T-helper 2 cell treated with Interferon-gamma antibody and Interleukin-4, amounts not matched to agents 100 ng/mL and 5 ng/mL, for 36 hours (primary cell): ENCODE measurements at regions not wholly inside any gene's neighbourhood (a gene's known extent, or its start where the extent isn't known, plus 50 kb on each side); places are given as distances from the start of the nearest gene placed in this dataset.

Experiments used
- intact Hi-C: fragments of 100-400 bp; cut with micrococcal nuclease; formaldehyde crosslinking; loops from one replicate; pipeline ENCODE4 v1.15.1; 2023

DNA sequence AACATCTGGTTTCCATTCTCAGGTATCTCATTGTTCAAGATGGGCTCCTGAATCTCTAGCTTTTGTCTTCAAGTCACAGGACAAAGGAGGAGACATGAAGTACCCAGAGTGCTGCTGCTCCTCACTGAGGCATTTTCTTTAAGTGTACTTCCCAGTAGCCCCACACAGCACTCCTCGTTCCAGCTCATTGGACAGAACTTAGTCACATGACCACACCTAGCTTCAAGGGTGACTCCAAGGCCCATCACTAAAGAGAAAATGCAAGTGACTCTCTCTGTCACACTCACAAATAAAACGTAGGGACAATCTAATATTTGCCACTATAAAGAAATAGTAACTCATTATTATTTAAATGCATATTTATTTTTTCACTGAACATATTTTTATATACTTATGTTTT is 58.3 kb upstream of the NEUROD6 start:
- intact Hi-C loops, result no loop called here

DNA sequence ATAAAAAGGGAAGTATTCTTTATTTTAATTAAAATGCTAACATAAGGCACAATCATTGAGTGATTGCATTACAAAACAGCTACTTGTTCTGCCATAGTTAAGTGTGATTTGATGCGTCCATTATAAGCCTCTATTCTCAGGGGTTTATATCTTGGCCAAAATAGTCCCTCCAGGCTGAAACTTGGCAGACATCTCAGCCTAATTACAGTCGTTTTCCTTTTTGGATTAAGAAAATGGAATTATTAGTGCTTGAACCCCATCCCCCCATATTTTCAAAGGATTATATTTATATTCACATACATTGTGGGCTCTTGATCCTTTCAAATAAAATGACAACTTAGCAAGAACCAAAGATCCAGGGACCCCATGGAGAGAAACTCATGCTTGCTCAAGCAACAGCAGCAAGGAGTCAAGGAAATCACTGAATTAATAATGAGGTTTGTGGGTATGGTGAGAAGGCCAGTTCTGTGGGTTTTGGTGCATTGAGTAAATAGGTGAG is 66.7 kb upstream of the NEUROD6 start:
- intact Hi-C loops, result no loop called here

DNA sequence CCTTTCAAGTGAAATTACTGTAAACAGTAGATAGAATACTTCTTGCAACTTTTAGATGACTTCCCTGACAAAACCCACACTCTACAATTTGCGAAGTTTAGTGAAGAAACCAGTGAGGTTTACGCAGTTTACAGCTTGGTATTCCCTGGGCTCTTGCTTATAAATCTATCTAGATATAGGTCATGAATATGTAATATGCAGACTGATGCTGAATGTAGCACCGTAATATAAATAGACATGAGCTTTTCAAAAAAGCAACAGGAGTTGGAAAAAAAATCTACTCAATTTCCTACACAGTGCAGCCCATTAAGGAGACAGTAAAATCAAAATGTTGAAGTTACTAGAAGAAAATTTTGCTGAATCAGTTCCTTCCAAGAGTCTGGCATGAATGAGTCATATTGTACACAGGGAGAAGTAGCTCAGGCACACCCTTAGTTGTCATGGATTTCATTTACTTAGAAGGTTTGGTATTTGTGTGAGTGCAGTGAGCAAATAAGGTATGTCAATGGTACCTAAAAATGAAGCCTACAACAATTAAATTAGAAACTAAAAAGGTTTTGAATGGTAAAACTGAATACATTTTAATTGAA is 67.7 kb upstream of the NEUROD6 start:
- intact Hi-C loops, result no loop called here

DNA sequence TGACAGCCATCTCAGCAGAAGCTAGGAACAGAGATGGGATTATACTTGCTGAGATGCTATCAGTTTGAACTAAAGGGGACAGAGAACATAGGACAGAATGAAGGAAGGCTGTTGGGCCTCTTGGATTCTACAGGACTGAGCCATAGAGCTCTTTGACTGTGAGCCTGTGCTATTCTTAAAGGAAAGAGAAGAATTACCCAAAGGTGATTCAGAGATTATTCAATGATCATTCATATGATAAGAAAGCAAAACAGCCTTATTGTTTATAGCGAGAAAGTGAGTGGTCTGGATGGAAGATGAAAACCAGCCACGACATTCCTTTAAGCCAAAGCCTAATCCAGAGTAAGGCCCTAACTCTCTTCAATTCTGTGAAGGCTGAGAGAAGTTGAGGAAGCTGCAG is 69.7 kb upstream of the NEUROD6 start:
- intact Hi-C loops, result no loop called here

DNA sequence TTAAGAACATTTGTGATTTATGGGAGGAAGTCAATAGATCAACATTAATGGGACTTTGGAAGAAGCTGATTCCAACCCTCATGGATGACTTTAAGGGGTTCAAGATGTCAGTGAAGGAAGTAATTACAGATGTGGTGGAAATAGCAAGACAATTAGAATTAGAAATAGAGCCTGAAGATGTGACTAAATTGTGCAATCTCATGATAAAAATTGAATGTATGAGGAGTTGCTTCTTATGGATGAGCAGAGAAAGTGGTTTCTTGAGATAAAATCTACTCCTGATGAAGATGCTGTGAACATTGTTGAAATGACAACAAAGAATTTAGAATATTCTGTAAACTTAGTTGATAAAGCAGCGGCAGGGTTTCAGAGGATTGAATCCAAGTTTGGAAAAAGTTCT is 70.9 kb upstream of the NEUROD6 start:
- intact Hi-C loops, result no loop called here

DNA sequence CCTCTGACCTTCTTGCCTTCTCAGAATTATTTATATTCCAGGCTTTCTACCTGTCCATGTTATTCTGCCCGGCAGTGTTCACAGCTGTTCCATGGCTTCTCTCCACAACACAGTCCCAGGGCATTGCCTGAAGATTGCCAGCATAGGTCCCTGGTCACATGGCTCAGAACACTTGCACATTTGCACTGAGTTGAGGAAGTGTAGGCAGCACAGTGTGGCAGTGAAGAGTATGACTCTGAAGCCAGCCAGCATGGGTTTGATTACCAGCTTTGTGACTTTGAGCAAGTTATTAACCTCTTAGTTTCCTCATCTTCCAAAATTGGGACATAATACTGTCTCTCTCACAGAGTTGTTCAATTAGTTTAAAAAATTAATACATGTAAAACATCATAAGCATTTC is 73.2 kb upstream of the NEUROD6 start:
- intact Hi-C loops, result no loop called here

DNA sequence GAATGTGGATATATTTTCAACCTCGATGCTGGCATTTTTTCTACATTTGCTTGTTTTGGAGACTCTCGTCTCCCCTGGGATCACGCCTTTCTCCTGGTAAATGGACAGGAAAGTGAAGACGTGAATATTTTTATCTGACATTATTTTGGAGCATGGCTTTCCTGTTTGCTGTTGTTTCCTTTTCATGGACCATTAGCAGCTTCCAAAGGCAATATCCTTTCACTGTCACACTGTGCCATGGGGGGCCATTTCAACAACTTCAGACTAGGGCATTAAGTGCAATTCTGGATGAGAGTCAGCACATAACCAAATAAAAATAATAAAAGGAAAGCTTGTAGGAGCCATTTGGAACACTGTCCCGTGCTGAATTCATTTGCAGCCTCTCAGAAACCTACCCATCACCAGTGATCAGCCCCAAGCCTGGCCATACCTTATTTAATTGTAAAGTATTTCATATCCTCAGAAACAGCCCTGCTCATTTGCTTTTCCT is 75.9 kb upstream of the NEUROD6 start:
- intact Hi-C loops, result no loop called here

DNA sequence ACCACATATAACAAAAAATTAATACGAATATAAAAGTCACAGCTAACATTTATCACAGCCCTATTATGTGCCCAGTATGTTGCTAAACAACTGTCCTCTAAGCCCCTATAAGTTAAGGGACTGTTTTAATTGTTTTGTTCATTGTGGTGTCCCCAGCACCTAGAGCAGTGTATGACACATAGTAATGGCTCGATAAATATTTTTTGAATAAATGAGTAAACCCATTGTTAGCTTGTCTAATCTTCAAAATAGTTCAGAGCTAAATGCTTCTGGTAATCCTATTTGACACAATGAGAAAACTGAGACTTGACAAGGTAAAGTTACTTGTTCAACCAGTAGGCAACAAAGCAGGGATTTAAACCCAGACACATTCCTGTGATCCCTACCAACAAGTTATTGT is 78.4 kb upstream of the NEUROD6 start:
- intact Hi-C loops, result no loop called here

DNA sequence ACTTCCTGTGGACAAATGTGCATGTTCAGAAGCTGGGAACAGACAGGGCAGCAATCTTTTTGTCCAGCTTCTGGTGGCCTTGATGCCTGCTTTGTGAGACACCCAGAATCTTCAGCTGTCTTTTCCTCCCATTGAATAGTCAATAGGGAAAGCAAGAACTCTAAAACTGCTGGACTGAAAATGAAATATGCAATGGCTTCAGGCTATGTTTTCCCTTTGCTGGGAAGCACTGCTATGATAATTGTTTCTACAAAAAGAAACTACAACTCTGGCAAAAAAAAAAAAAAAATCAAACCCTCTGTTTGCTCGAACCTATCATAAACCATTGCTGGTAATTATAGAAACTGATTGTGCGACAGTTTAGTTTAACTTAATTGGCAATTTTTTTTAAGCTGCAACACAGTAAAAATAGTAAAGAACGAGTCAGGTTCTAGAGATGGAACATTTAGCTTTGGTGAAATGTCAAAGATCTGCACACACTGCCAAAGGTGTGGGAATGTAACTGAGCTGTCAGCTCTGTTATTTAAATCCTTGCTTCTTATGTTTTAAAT is 79.1 kb upstream of the NEUROD6 start:
- intact Hi-C loops, result no loop called here

DNA sequence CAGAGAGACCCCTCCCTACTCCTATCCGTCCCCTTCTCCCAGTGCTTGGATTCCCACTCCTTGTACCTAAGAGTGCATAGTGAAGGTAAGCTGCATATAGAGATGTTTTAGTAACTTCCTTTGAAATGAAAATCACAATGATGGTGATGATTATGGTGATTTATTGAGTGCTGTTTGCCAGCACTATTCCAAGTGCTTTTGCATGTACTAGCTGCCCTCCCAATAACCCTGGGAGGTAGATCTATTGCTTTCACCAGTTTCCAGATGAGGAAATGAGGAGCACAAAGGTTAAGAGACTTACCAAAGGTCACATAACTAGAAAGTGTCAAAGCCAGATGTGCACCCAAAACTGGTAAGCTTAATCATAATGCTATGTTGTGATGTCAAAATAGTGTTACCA is 80.4 kb upstream of the NEUROD6 start:
- intact Hi-C loops, result no loop called here

DNA sequence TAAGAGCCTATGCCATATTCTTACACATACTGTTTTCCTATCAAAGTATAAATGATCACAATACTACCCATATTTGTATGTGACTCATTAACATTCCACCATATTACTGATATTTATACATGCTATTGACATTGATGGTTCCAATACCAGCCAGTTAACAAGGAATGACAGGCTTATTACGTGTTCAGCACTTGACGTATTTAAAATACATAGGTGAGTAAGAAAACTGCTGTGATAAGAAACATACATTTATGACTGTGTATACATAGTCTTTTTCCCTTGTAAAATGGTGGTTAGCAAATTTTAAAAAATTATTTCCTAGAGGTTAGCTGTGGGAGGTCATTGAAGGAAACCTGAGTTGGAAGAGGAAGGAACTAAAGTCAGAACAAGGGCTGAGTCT is 81.1 kb upstream of the NEUROD6 start:
- intact Hi-C loops, result no loop called here

DNA sequence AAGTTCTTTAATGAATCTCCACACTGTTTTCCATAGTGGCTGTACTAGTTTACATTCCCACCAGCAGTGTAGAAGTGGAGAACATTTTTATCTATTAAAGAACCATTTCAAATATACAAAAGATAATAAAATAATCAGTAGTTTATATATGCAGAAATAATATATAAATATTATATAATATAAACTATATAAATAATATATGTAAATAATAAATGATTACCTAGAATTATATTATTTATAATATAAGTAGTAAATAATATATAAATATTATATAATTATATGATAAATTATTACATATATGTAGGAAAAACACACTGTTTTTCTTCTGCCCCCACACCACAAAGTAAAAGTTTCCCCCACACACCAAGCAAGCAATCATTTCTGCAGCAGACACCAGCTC is 83.5 kb upstream of the NEUROD6 start:
- intact Hi-C loops, result no loop called here

DNA sequence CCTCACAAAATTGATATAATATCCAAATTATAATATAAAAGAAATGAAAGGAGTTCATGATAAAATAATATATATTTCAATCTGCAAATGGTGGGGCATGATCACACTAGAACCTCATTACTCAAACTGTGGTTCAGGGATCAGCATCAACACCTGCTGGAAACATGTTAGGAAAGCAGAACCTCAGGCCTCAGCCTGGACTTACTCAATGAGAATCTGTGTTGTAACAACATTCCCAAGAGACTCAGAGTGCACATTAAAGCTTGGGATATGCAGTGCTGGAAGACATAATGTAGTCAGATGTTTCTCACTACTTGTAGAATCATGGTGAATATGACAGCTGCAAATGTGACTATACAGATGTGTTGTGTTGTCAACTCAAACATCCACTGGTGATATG is 81.7 kb upstream of the ITPRID1 start:
- intact Hi-C loops, result no loop called here

DNA sequence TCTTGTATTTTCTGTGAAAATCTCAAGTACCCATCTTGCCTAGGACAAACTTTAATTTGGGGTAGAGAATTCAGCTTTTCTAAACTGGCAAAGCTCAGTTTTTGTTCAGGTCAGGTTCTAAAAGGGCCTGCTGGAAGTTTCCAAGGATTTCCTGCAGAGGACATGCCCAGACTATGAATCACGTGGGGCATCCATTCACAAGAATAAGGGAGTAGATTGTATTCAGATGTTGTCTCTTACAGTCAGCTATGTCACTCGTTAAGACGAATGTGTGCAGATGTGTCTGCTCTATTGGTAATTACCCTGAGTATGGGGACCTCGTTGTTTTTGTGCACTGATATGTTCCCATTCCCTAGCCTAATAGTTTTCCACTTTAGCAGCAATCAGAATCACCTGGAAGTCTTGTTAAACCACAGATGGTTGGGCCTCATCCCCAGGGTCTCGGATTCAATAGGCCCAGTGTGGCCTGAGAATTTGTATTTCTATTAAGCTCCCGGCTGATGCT is 81.0 kb upstream of the ITPRID1 start:
- intact Hi-C loops, result no loop called here

DNA sequence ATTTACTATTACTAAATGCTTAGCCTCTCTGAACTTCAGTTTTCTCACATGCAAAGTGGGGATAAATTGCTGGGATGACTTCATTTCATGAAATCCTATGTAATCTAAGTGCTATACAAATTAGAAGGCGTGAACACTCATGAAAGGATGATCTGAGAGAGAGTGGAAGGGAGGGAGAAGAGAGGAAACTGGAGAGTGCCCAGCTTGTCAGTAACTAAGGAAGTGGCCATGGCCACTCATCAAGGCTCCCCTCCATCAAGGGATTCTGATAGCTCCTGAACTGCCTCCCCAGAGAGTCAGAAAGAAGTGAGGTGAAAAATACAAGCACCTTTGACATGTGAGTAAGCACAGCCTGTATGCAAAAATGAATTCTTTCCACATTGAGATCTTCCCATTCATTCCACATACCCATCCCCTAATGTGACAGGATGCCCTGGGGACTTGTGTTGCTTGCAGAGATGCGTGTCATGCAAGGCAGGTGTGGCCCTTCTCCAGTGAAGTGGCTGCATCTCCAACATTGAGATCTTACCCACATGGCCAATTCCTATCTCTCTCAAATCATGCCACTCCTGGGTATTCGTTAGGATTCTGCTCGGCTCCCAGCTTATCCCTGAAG is 76.5 kb upstream of the ITPRID1 start:
- intact Hi-C loops, result no loop called here

DNA sequence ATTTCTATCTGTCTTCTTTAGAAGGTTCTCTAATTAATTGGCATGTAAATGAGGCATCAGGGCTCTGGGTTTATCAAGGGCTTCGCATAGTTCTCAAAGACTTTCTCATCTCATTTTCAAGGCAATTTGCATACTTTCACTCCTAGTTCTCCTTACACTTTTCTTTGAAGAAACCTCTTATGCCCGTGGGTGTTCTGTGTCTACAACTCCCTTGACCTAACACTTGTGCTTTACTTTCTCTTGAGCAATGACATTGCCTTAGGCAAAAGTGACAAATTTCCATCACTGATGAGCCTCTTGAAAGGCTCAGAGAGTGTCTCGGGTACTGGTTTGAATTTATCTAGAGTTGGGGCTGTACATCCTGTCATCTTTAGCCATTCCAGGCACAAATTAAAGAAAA is 74.7 kb upstream of the ITPRID1 start:
- intact Hi-C loops, result no loop called here

DNA sequence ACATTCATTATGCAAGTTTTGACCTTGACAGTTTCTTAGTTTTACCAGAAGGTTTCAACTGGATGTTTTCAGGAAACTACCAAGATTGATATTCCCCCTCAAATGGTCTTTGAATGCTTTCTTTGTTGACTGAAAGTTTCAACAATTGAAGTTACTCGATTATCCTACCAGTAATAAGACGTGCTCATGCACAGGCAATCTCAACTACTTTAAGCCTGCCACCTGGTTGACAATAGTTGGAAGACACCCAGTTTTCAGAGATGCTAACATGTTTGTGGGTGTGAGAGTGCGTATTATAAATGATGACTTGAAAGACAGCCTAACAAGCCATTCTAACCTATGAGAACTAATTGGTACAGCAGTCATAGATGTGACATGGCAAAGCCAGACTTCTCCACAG is 73.4 kb upstream of the ITPRID1 start:
- intact Hi-C loops, result no loop called here

DNA sequence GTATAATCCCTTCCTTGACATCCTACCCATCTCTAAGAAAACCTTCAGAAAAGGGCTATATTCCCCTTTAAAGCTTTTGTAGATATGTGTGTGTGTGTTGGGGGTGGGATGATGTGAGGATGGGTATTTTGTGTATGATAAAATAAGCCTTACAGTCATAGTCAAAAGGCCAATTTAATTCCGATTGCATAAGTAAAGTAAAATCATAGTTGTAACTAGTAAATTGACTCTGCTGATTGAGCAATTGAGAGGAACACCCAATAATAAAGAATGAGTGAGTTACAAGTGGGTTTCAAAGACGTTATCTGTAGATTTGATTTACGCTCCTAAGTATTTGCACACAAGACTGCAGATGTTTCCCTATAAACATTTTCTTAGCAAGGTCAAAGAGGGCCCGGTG is 71.3 kb upstream of the ITPRID1 start:
- intact Hi-C loops, result loop anchor here (1.0 kb wide), 2 partner anchors 46 to 294 kb away; no protein-coding TSS in a partner anchor

DNA sequence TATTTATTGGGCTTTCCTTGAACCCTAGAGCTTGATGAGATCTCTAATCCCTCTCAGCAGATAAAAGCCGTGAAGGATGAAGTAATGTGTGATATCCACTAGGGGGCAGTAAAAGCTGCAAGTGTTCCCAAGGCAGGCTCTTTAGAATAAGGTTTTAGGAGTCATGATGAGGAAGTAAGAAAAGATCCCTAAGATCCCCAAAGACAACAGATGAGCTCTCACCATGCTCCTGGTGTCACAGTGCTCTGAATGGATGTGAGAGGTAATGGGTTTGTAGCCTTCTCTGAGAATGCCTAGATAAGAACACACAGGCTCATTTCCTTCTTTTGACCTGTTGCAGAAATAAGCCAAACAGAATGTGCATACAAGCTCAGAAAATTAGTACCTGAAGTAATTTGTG is 70.4 kb upstream of the ITPRID1 start:
- intact Hi-C loops, result loop anchor here (1.0 kb wide), 2 partner anchors 45 to 293 kb away; no protein-coding TSS in a partner anchor

DNA sequence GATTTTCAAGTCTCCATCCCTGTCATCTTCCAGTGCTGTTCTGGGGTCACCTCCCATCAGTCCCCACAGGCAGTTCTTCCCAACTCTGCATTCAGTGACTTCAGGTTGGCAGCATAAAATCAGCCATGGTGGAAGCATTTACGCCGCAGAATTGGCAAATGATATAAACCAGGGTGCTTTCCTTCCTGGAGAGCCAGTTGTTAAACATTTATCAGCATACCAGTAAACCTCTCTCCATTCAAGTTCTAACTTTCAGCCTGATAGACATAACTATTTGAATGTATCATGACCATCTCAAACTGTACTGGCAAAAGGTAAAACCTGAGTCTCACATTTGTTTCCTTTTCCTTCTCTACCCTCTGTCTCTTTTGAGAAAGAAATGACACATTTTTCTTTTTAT is 69.7 kb upstream of the ITPRID1 start:
- intact Hi-C loops, result no loop called here

DNA sequence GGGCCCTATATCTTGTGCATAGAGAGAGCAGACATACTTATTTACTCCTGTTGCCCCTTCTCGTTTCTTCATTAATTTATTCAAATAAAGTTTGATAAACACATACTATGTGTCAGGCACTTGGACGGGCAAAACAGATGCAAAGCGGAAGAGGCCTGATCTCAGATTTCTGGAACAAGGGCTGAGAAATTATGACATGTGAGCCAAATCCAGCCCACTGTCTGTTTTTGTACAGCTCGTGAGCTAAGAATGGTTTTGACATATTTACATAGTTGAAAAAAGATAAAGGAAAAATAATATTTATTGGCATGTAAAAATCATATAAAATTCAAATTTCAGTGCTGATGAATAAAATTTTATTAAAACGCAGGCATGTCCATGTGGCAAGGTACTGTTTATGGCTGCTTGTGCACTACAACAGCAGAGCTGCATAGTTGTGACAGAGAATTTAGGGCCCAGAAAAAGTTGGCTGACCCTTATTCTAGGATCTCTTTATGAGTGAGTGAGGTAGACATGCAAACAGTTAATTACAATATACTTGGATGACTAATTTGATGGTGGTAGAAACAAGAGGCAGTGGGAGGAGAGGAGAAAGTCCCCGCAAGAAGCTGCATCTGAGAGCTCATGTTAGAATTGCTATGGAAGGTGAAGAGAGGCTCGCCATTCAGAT is 68.1 kb upstream of the ITPRID1 start:
- intact Hi-C loops, result no loop called here

DNA sequence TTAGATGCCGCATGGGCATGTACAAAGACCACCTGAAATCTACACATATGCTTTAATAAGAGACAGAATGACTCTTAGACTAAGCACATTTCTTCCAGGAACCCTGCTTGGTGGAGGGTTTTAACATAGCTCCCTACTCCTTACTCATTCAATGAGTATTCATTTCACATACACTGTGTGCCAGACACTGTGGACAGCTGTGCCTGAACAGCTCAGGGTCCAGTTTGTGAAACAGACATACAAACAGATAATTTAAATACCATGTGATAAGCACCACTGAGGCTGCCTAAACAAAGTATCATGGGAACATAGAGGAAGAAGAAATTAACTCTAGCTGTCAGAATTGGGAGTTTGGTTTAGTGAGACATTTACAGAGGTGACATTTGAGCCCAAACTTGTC is 65.2 kb upstream of the ITPRID1 start:
- intact Hi-C loops, result no loop called here
